ENCODE measurements at regions not wholly inside any gene's neighbourhood (a gene's known extent, or its start where the extent isn't known, plus 50 kb on each side); places are given as distances from the start of the nearest gene placed in this dataset.

GRCh38 chrX:44470816-44471215, 71.8 kb downstream of the FUNDC1 start:
- ATAC-seq (no peak), DNase-seq (no peak)
- H3K4me1 ChIP-seq = no peaks in the 10 kb centered on the region
- no peaks in the 10 kb centered on the region for H3K36me3 ChIP-seq (replicated peaks in 1 of 2; ENCODE audit: insufficient read depth in 1 of 2, low read depth in 2 of 2)
- H3K4me3 ChIP-seq = no peak overlapping the region
- TF ChIP-seq, protein P1, sequence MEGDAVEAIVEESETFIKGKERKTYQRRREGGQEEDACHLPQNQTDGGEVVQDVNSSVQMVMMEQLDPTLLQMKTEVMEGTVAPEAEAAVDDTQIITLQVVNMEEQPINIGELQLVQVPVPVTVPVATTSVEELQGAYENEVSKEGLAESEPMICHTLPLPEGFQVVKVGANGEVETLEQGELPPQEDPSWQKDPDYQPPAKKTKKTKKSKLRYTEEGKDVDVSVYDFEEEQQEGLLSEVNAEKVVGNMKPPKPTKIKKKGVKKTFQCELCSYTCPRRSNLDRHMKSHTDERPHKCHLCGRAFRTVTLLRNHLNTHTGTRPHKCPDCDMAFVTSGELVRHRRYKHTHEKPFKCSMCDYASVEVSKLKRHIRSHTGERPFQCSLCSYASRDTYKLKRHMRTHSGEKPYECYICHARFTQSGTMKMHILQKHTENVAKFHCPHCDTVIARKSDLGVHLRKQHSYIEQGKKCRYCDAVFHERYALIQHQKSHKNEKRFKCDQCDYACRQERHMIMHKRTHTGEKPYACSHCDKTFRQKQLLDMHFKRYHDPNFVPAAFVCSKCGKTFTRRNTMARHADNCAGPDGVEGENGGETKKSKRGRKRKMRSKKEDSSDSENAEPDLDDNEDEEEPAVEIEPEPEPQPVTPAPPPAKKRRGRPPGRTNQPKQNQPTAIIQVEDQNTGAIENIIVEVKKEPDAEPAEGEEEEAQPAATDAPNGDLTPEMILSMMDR (IDR thresholded peaks at IDR 0.05) = no peak
- TF ChIP-seq POLR2A (IDR thresholded peaks at IDR 0.05) = no peak
- WGBS, 2 donors = 80 to 100% methylated on average over 2 to 3 of the region's 3 CpGs
- no peak overlapping the region for H3K27ac ChIP-seq
- intact Hi-C loops (cut with DNase I) = no loop called here
- H3K9me3 ChIP-seq = no peaks in the 10 kb centered on the region
- H3K27me3 ChIP-seq = no peaks in the 10 kb centered on the region

DNA sequence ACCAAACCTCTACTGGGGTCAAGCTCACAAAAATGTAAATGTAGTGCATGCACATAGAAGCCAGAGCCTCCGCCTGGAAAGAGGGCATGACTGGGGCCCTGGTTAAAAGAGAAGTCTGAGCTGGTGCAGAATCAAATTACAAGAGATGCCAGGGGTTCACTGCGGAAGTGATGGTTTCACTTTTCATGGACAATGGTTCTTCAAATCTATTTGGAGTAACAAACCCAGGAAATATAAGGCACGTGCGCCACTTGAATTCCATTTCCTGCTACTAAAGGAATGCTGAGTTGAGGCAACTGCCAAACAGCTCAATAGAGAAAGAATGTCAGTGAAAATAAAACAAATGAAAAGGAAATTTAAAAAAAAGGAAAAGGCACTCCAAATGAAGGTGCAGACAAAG, 79.8 kb downstream of the FUNDC1 start:
- intact Hi-C loops (cut with DNase I) = no loop called here
- H3K27ac ChIP-seq = no peak overlapping the region
- H3K36me3 ChIP-seq (replicated peaks in 1 of 2; ENCODE audit: insufficient read depth in 1 of 2, low read depth in 2 of 2) = no peaks in the 10 kb centered on the region
- no peaks in the 10 kb centered on the region for H3K27me3 ChIP-seq
- ATAC-seq (no peak), DNase-seq (peak in 1 of 4 donors; percentile 12)
- H3K4me3 ChIP-seq = no peak overlapping the region
- TF ChIP-seq POLR2A (IDR thresholded peaks at IDR 0.05) = no peak
- TF ChIP-seq, protein P1 (IDR thresholded peaks at IDR 0.05) = no peak
- no peaks in the 10 kb centered on the region for H3K9me3 ChIP-seq
- no peaks in the 10 kb centered on the region for H3K4me1 ChIP-seq
- 58 to 70% methylated on average over 4 of the region's 4 CpGs for WGBS, 2 donors

GRCh38 chrX:44459501-44459900, 83.2 kb downstream of the FUNDC1 start:
- no peak overlapping the region for H3K27ac ChIP-seq
- DNase-seq = no peak
- H3K4me3 ChIP-seq = no peak overlapping the region
- no peaks in the 10 kb centered on the region for H3K4me1 ChIP-seq
- no peak for TF ChIP-seq POLR2A (IDR thresholded peaks at IDR 0.05)
- TF ChIP-seq, protein P1 (IDR thresholded peaks at IDR 0.05) = no peak
- intact Hi-C loops (cut with DNase I) = loop anchor here (10.0 kb wide), 1 partner anchor 65 kb away; no protein-coding TSS in a partner anchor
- ATAC-seq = no peak
- H3K9me3 ChIP-seq = no peaks in the 10 kb centered on the region
- H3K27me3 ChIP-seq = no peaks in the 10 kb centered on the region
- no peaks in the 10 kb centered on the region for H3K36me3 ChIP-seq (replicated peaks in 1 of 2; ENCODE audit: insufficient read depth in 1 of 2, low read depth in 2 of 2)
- 73 to 81% methylated on average over 5 of the region's 5 CpGs for WGBS, 2 donors

- WGBS, 2 donors = 68 to 70% methylated on average over 3 to 4 of the region's 4 CpGs
- no peaks in the 10 kb centered on the region for H3K27me3 ChIP-seq
- no peaks in the 10 kb centered on the region for H3K4me1 ChIP-seq
- TF ChIP-seq, protein P1 (IDR thresholded peaks at IDR 0.05) = no peak
- TF ChIP-seq POLR2A (IDR thresholded peaks at IDR 0.05) = no peak
- ATAC-seq = no peak
- DNase-seq = no peak
- intact Hi-C loops (cut with DNase I) = loop anchor here (10.0 kb wide), 1 partner anchor 62 kb away; no protein-coding TSS in a partner anchor
- no peaks in the 10 kb centered on the region for H3K36me3 ChIP-seq (replicated peaks in 1 of 2; ENCODE audit: insufficient read depth in 1 of 2, low read depth in 2 of 2)
- H3K9me3 ChIP-seq = no peaks in the 10 kb centered on the region
- H3K4me3 ChIP-seq = no peak overlapping the region
- no peak overlapping the region for H3K27ac ChIP-seq
Measured at GRCh38 chrX:44456685-44457084, 86.0 kb downstream of the FUNDC1 start.

GRCh38 chrX:44451056-44451455, 91.6 kb downstream of the FUNDC1 start:
- 81 to 95% methylated on average over 3 to 5 of the region's 5 CpGs for WGBS, 2 donors
- no peaks in the 10 kb centered on the region for H3K27me3 ChIP-seq
- no peak for ATAC-seq

More at GRCh38 chrX:44451056-44451455, 91.6 kb downstream of the FUNDC1 start:
- no peak for TF ChIP-seq POLR2A (IDR thresholded peaks at IDR 0.05)
- TF ChIP-seq, protein P1 (IDR thresholded peaks at IDR 0.05) = no peak
- H3K27ac ChIP-seq = no peak overlapping the region
- H3K4me3 ChIP-seq = no peak overlapping the region
- intact Hi-C loops (cut with DNase I) = loop anchor here (10.0 kb wide), 1 partner anchor 56 kb away; no protein-coding TSS in a partner anchor
- H3K9me3 ChIP-seq = no peaks in the 10 kb centered on the region
- no peaks in the 10 kb centered on the region for H3K36me3 ChIP-seq (replicated peaks in 1 of 2; ENCODE audit: insufficient read depth in 1 of 2, low read depth in 2 of 2)
- H3K4me1 ChIP-seq = no peaks in the 10 kb centered on the region
- DNase-seq = no peak

Measured in body of pancreas (tissue), 4 donors.